WTC11 (cell line): ENCODE measurements at regions not wholly inside any gene's neighbourhood (a gene's known extent, or its start where the extent isn't known, plus 50 kb on each side); places are given as distances from the start of the nearest gene placed in this dataset.

Source experiments
- ATAC-seq: fragments of 200-7000 bp; cut with Tn5 transposase; 2 replicates; pipeline ENCODE4 v1.10.0; 2021; ENCODE audit warnings: mild to moderate bottlenecking, moderate library complexity
- CTCF ChIA-PET: fragments of 300-600 bp; sonication (Branson Sonifier 250); formaldehyde crosslinking; loops from one replicate; lab custom pipeline; 2021; ENCODE audit warnings: antibody characterized with exemption; lab: Charles Lee
- POLR2A ChIA-PET: fragments of 350-600 bp; sonication (Branson Sonifier 250); formaldehyde crosslinking; loops from one replicate; lab custom pipeline; 2021; ENCODE audit warnings: antibody characterized with exemption; lab: Charles Lee
- DNase-seq: peaks from one replicate; pipeline ENCODE4 v3.0.0; 2021; ENCODE audit warnings: low spot score
- H3K27ac Mint-ChIP-seq: 2 replicates; pipeline ENCODE4 v1.8.0; 2021; ENCODE audit warnings: mixed read lengths
- H3K27me3 Mint-ChIP-seq: 2 replicates; pipeline ENCODE4 v1.8.0; 2021; ENCODE audit warnings: low read depth, mild to moderate bottlenecking, moderate library complexity, mixed read lengths
- H3K36me3 Mint-ChIP-seq: 2 replicates; pipeline ENCODE4 v1.8.0; 2021; ENCODE audit warnings: mixed read lengths
- H3K4me1 Mint-ChIP-seq: 2 replicates; pipeline ENCODE4 v1.8.0; 2022; ENCODE audit warnings: mixed read lengths
- H3K4me3 Mint-ChIP-seq: 2 replicates; pipeline ENCODE4 v1.8.0; 2021; ENCODE audit warnings: mild to moderate bottlenecking, moderate library complexity, mixed read lengths
- H3K9me3 Mint-ChIP-seq: 2 replicates; pipeline ENCODE4 v1.8.0; 2021; ENCODE audit warnings: mixed read lengths
- ATF2 ChIP-seq: sonication (generic); formaldehyde crosslinking; IDR thresholded peaks from 2 replicates; pipeline ENCODE4 v1.8.1; 2022; ENCODE audit warnings: low read depth, missing genetic modification reagents, borderline replicate concordance
- E2F1 ChIP-seq: sonication (generic); formaldehyde crosslinking; IDR thresholded peaks from 2 replicates; pipeline ENCODE4 v1.8.0; 2022; ENCODE audit warnings: mild to moderate bottlenecking, missing genetic modification reagents
- ETV6 ChIP-seq: sonication (generic); formaldehyde crosslinking; IDR thresholded peaks from 2 replicates; pipeline ENCODE4 v1.8.1; 2022; ENCODE audit warnings: mild to moderate bottlenecking, missing genetic modification reagents
- FOXJ3 ChIP-seq: sonication (generic); formaldehyde crosslinking; IDR thresholded peaks from 2 replicates; pipeline ENCODE4 v1.9.0; 2021; ENCODE audit warnings: missing genetic modification reagents, mild to moderate bottlenecking, borderline replicate concordance
- FOXP1 ChIP-seq: sonication (generic); formaldehyde crosslinking; IDR thresholded peaks from 2 replicates; pipeline ENCODE4 v1.8.0; 2022; ENCODE audit warnings: missing genetic modification reagents, mild to moderate bottlenecking, moderate library complexity, borderline replicate concordance
- GABPB1 ChIP-seq: sonication (generic); formaldehyde crosslinking; IDR thresholded peaks from 2 replicates; pipeline ENCODE4 v1.8.1; 2023; ENCODE audit warnings: mild to moderate bottlenecking, missing genetic modification reagents
- HMGA2 ChIP-seq: fragments of 250-450 bp; sonication (Bioruptor Pico); IDR thresholded peaks from 2 replicates; pipeline ENCODE4 v1.4.0; 2021; ENCODE audit warnings: mild to moderate bottlenecking, moderate library complexity
- IRF2 ChIP-seq: sonication (generic); formaldehyde crosslinking; IDR thresholded peaks from 2 replicates; pipeline ENCODE4 v1.8.0; 2022; ENCODE audit warnings: low read depth, missing genetic modification reagents, borderline replicate concordance
- MYBL2 ChIP-seq: sonication (generic); formaldehyde crosslinking; IDR thresholded peaks from 2 replicates; pipeline ENCODE4 v1.8.1; 2023; ENCODE audit warnings: mild to moderate bottlenecking, moderate library complexity, missing genetic modification reagents
- NFATC4 ChIP-seq: fragments of 250-450 bp; sonication (Bioruptor Pico); IDR thresholded peaks from 2 replicates; pipeline ENCODE4 v1.9.0; 2021; ENCODE audit warnings: mild to moderate bottlenecking
- NFYB ChIP-seq: sonication (generic); formaldehyde crosslinking; conservative IDR thresholded peaks from 2 replicates; pipeline ENCODE4 v1.8.0; 2022; ENCODE audit warnings: low read depth, missing genetic modification reagents
- OVOL2 ChIP-seq: fragments of 250-450 bp; sonication (Bioruptor Pico); IDR thresholded peaks from 2 replicates; pipeline ENCODE4 v1.9.0; 2021; ENCODE audit warnings: mild to moderate bottlenecking, borderline replicate concordance
- TCF7 ChIP-seq: sonication (generic); formaldehyde crosslinking; IDR thresholded peaks from 2 replicates; pipeline ENCODE4 v1.8.0; 2022; ENCODE audit warnings: mild to moderate bottlenecking, low read depth, missing genetic modification reagents, moderate library complexity
- TEAD4 ChIP-seq: sonication (generic); formaldehyde crosslinking; IDR thresholded peaks from 2 replicates; pipeline ENCODE4 v1.8.0; 2022; ENCODE audit warnings: mild to moderate bottlenecking, missing genetic modification reagents
- USF2 ChIP-seq: sonication (generic); formaldehyde crosslinking; IDR thresholded peaks from 2 replicates; pipeline ENCODE4 v1.8.1; 2023; ENCODE audit warnings: mild to moderate bottlenecking, missing genetic modification reagents, moderate library complexity
- ZBTB21 ChIP-seq: sonication (generic); formaldehyde crosslinking; IDR thresholded peaks from 2 replicates; pipeline ENCODE4 v1.8.1; 2023; ENCODE audit warnings: mild to moderate bottlenecking, missing genetic modification reagents, borderline replicate concordance
- ZNF138 ChIP-seq: sonication (generic); formaldehyde crosslinking; conservative IDR thresholded peaks from 2 replicates; pipeline ENCODE4 v1.8.1; 2022; ENCODE audit warnings: mild to moderate bottlenecking, moderate library complexity, missing genetic modification reagents
- ZNF416 ChIP-seq: fragments of 250-450 bp; sonication (Bioruptor Pico); IDR thresholded peaks from 2 replicates; pipeline ENCODE4 v1.9.0; 2021; ENCODE audit warnings: mild to moderate bottlenecking, inconsistent platforms
- ZNF532 ChIP-seq: fragments of 250-450 bp; sonication (Bioruptor Pico); IDR thresholded peaks from 2 replicates; pipeline ENCODE4 v1.9.0; 2021; ENCODE audit warnings: mild to moderate bottlenecking, borderline replicate concordance
- ZSCAN18 ChIP-seq: fragments of 250-450 bp; sonication (Bioruptor Pico); IDR thresholded peaks from 2 replicates; pipeline ENCODE4 v2.1.2; 2022; ENCODE audit warnings: mild to moderate bottlenecking, moderate library complexity

- DNase-seq (no peak), ATAC-seq (no peak)
- Mint-ChIP-seq H3K9me3 (no peaks in the 10 kb centered on the region), H3K4me1 (peaks cover 51% of the 10 kb centered on the region), H3K27ac (peak overlapping the region; percentile 47; the same call in 1 of the 2 replicates), H3K27me3 (no peaks in the 10 kb centered on the region), H3K4me3 (no peak overlapping the region), H3K36me3 (no peaks in the 10 kb centered on the region)
- POLR2A ChIA-PET, result no interaction called here
- no peak for TF ChIP-seq IRF2 (CRISPR knock-in tag)
- TF ChIP-seq E2F1 (CRISPR knock-in tag), result no peak
- no peak for TF ChIP-seq ZNF138 (CRISPR knock-in tag)
- no peak for TF ChIP-seq ZSCAN18
- CTCF ChIA-PET, result interaction anchor here (1.1 kb wide), 1 partner anchor 193 kb away, joined by 3 read pairs; no protein-coding TSS in a partner anchor
These were observed 309.2 kb downstream of the FAT3 start for GRCh38 chr11:92533657-92534335.

DNA sequence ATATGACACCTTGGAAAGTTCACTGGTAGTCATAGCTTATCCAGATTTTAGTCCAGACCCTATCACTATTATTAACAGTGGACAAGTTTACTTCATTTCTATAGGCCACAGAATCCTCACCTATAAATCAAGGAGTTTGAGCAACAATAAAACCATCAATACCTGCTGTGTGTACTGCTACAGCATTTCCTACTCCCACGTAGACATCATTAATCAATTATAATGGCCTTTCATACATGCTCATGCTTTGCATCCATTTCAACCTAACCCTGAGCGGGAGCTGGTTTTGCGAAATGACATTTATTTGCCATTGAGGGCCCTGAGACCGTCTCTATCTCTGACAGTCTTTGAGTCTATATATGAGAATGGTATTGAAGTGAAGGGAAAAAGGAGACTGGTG is 312.3 kb downstream of the FAT3 start:
- Mint-ChIP-seq H3K36me3 (no peaks in the 10 kb centered on the region), H3K4me1 (peaks cover 58% of the 10 kb centered on the region), H3K9me3 (no peaks in the 10 kb centered on the region), H3K4me3 (no peak overlapping the region), H3K27me3 (no peaks in the 10 kb centered on the region), H3K27ac (no peak overlapping the region)
- no peak for ATAC-seq
- no peak for DNase-seq
- CTCF ChIA-PET, result interaction anchor here (1.4 kb wide), 1 partner anchor 10 kb away, joined by 3 read pairs; no protein-coding TSS in a partner anchor
- POLR2A ChIA-PET, result no interaction called here
- TF ChIP-seq NFYB (CRISPR knock-in tag) (no peak), ZNF416 (no peak), NFATC4 (CRISPR knock-in tag) (no peak), HMGA2 (CRISPR knock-in tag) (no peak), FOXJ3 (CRISPR knock-in tag) (no peak), TCF7 (no peak), TEAD4 (CRISPR knock-in tag) (no peak), IRF2 (CRISPR knock-in tag) (no peak)
- TF ChIP-seq, all 79 proteins: peak for 0

DNA sequence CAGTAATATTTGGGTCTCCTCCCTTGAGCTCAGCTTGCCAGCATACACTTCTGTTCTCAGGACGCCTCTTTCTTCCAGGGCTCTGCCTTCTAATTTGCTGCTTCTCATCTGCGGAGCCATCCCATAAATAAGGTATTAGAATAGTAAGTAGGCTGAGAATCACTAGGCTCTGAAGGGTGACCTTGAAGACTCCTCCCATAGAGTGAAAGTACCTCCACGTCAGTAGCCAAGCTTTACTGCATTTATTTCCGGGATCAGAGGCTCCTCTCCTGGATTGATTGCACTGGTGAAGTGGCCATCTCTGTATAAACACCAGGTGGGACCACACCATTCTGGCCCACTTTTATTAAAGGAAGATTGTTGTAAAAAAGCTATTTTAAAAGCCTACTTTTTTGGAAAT is 315.5 kb downstream of the FAT3 start:
- H3K36me3 Mint-ChIP-seq, result no peaks in the 10 kb centered on the region
- 0 out of 2 replicates have a peak overlapping the region, but pooled peaks have one; percentile 3 for H3K4me3 Mint-ChIP-seq
- DNase-seq (no peak), ATAC-seq (peak; percentile 58)
- no peaks in the 10 kb centered on the region for H3K9me3 Mint-ChIP-seq
- TF ChIP-seq FOXP1 (CRISPR knock-in tag) (no peak), GABPB1 (CRISPR knock-in tag) (no peak), MYBL2 (no peak), ZBTB21 (no peak)
- no peaks in the 10 kb centered on the region for H3K27me3 Mint-ChIP-seq
- CTCF ChIA-PET, result no interaction called here
- POLR2A ChIA-PET, result no interaction called here
- peaks cover 51% of the 10 kb centered on the region for H3K4me1 Mint-ChIP-seq
- H3K27ac Mint-ChIP-seq, result peak overlapping the region; percentile 18; the same call in 1 of the 2 replicates

- ChIA-PET POLR2A (interaction anchor here (0.7 kb wide), 1 partner anchor 203 kb away, joined by 3 read pairs; no protein-coding TSS in a partner anchor), CTCF (interaction anchor here (1.4 kb wide), 1 partner anchor 19 kb away, joined by 4 read pairs; no protein-coding TSS in a partner anchor)
- peak overlapping the region; percentile 30 for H3K4me3 Mint-ChIP-seq
- H3K9me3 Mint-ChIP-seq, result no peaks in the 10 kb centered on the region
- DNase-seq (no peak), ATAC-seq (peak; percentile 13; the same call in 1 of the 2 replicates)
- H3K27ac Mint-ChIP-seq, result peak overlapping the region; percentile 68; the same call in 1 of the 2 replicates
- no peaks in the 10 kb centered on the region for H3K36me3 Mint-ChIP-seq
- H3K4me1 Mint-ChIP-seq, result peaks cover 62% of the 10 kb centered on the region
- H3K27me3 Mint-ChIP-seq, result peaks cover 22% of the 10 kb centered on the region
- TF ChIP-seq OVOL2, result no peak
- no peak for TF ChIP-seq ETV6 (CRISPR knock-in tag)
- TF ChIP-seq USF2, result no peak
- TF ChIP-seq ATF2 (CRISPR knock-in tag), result no peak
- no peak for TF ChIP-seq ZNF532 (CRISPR knock-in tag)
These were observed 321.4 kb downstream of the FAT3 start for GRCh38 chr11:92545906-92546471.
